ENCODE measurements at regions not wholly inside any gene's neighbourhood (a gene's known extent, or its start where the extent isn't known, plus 50 kb on each side); places are given as distances from the start of the nearest gene placed in this dataset.

DNA sequence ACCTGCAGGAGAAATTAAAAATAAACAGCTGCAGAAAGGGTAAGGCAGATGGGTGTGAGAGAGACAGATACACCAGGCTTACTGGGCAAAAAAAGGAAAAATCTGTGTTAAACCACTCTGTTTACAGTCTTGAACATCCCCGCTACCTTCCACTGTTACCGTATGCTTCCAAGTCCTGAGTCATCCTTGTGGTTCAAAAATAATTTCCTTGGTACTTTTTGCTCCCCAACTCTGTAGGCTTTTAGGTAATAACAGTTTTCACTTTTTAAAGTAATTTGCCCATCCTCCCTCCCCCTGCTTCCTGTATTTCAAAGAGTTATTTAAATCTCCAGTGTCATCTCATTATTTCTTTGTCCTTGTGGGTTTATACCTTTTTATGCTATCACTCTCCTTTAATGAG lies 210.1 kb upstream of the FAT4 start:
- intact Hi-C loops (cut with micrococcal nuclease) (no loop called here), in situ Hi-C loops (cut with MboI; ENCODE audit: low sequenced_read_pairs) (no loop called here), dilution Hi-C loops (cut with HindIII; ENCODE audit: low sequenced_read_pairs, unreplicated experiment) (no loop called here)
- Histone ChIP-seq H3K79me1 (ENCODE audit: low read depth in 1 of 2, low read length in 2 of 2) (no peaks in the 10 kb centered on the region), H3K27me3 (ENCODE audit: control insufficient read depth, insufficient read depth, low read length) (no peaks in the 10 kb centered on the region), H2BK15ac (ENCODE audit: low read depth, low read length) (no peak overlapping the region), H2BK5ac (ENCODE audit: low read depth, low read length, poor library complexity, severe bottlenecking) (peak overlapping the region; percentile 24), H3K9me3 (ENCODE audit: control insufficient read depth, insufficient read depth, low read length) (no peaks in the 10 kb centered on the region), H4K20me1 (ENCODE audit: insufficient read depth, low read length) (no peaks in the 10 kb centered on the region), H3K56ac (ENCODE audit: extremely low read depth, insufficient read depth, low read length) (no peak overlapping the region), H2BK120ac (ENCODE audit: low read depth, low read length) (no peak overlapping the region), H3K27ac (ENCODE audit: insufficient read depth, low read length) (no peak overlapping the region), H4K91ac (ENCODE audit: insufficient read depth, low read depth, low read length) (no peak overlapping the region), H3K23ac (ENCODE audit: low read depth, low read length) (no peak overlapping the region), H3K4me2 (ENCODE audit: low read depth, low read length) (no peak overlapping the region), H3K36me3 (ENCODE audit: control insufficient read depth, insufficient read depth, low read length) (no peaks in the 10 kb centered on the region), H4K5ac (ENCODE audit: low read depth, low read length) (no peak overlapping the region), H3K4me3 (ENCODE audit: insufficient read depth, low read depth, low read length) (no peak overlapping the region), H3K14ac (replicated peaks; ENCODE audit: low read depth, low read length) (no peak overlapping the region), H4K8ac (ENCODE audit: low read depth in 2 of 2, low read length in 2 of 2) (no peak overlapping the region), H3K9ac (ENCODE audit: low read depth, low read length) (no peak overlapping the region), H2BK20ac (ENCODE audit: low read depth, low read length) (no peak overlapping the region), H3K4ac (ENCODE audit: low read depth, low read length) (no peak overlapping the region), H3K18ac (ENCODE audit: low read depth, low read length) (no peak overlapping the region), H2AFZ (replicated peaks; ENCODE audit: low read length, poor library complexity) (no peak overlapping the region), H2AK9ac (replicated peaks; ENCODE audit: low read depth, low read length, poor library complexity) (no peak overlapping the region), H3K9me1 (ENCODE audit: insufficient read depth, low read length) (no peaks in the 10 kb centered on the region), H3K4me1 (ENCODE audit: control insufficient read depth, insufficient read depth, low read length) (0 out of 2 replicates have a peak, but pooled peaks cover 2% of the 10 kb centered on the region), H2AK5ac (ENCODE audit: low read depth, low read length) (no peak overlapping the region)
- no peak; the same call in 1 of the 2 replicates for ATAC-seq (ENCODE audit: low read depth)
- ChIA-PET CTCF (no interaction called here), POLR2A (ENCODE audit: unreplicated experiment) (no interaction called here)
- BruUV-seq (replicated peaks), result no TSS peak
- DNase-seq, result peak; percentile 76
- WGBS, 2 experiments (ENCODE audit: extremely low coverage in 2 of 2, insufficient read length in 1 of 2), result no CpG with 5 or more reads among the region's 2 CpGs
- no peak for TF ChIP-seq SMC3 (IDR thresholded peaks at IDR 0.05; ENCODE audit: low read depth, low read length)
- TF ChIP-seq RFX5 (IDR thresholded peaks at IDR 0.05; ENCODE audit: low read depth, low read length), result no peak
- TF ChIP-seq, protein P1, sequence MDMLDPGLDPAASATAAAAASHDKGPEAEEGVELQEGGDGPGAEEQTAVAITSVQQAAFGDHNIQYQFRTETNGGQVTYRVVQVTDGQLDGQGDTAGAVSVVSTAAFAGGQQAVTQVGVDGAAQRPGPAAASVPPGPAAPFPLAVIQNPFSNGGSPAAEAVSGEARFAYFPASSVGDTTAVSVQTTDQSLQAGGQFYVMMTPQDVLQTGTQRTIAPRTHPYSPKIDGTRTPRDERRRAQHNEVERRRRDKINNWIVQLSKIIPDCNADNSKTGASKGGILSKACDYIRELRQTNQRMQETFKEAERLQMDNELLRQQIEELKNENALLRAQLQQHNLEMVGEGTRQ (IDR thresholded peaks at IDR 0.05; ENCODE audit: low read depth, low read length), result no peak
- no peak for TF ChIP-seq MXI1 (IDR thresholded peaks at IDR 0.05; ENCODE audit: borderline replicate concordance, low read depth, low read length)
- TF ChIP-seq MAZ (IDR thresholded peaks at IDR 0.05; ENCODE audit: borderline replicate concordance, low read depth, low read length), result no peak
- TF ChIP-seq CEBPB (IDR thresholded peaks at IDR 0.05; ENCODE audit: low read depth, low read length), result no peak
- TF ChIP-seq RAD21 (IDR thresholded peaks at IDR 0.05; ENCODE audit: low read length), result no peak
- TF ChIP-seq ELK1 (IDR thresholded peaks at IDR 0.05; ENCODE audit: borderline replicate concordance, low read depth, low read length), result no peak
- no peak for TF ChIP-seq CHD1 (IDR thresholded peaks at IDR 0.05; ENCODE audit: low read depth, low read length)
- no peak for TF ChIP-seq MAFK (IDR thresholded peaks at IDR 0.05; ENCODE audit: low read depth, low read length)
- no peak for TF ChIP-seq NFE2L2 (IDR thresholded peaks at IDR 0.05; ENCODE audit: low read depth, low read length)
- no peak for TF ChIP-seq POLR2A (IDR thresholded peaks at IDR 0.05; ENCODE audit: low read depth, low read length)

Data from IMR-90 (cell line).